ENCODE measurements at regions not wholly inside any gene's neighbourhood (a gene's known extent, or its start where the extent isn't known, plus 50 kb on each side); places are given as distances from the start of the nearest gene placed in this dataset.
"Not testable (repeated sequence)": the region's sequence is repeated elsewhere in the genome, so short reads cannot be mapped to it uniquely, and the experiment has no call there.

DNA sequence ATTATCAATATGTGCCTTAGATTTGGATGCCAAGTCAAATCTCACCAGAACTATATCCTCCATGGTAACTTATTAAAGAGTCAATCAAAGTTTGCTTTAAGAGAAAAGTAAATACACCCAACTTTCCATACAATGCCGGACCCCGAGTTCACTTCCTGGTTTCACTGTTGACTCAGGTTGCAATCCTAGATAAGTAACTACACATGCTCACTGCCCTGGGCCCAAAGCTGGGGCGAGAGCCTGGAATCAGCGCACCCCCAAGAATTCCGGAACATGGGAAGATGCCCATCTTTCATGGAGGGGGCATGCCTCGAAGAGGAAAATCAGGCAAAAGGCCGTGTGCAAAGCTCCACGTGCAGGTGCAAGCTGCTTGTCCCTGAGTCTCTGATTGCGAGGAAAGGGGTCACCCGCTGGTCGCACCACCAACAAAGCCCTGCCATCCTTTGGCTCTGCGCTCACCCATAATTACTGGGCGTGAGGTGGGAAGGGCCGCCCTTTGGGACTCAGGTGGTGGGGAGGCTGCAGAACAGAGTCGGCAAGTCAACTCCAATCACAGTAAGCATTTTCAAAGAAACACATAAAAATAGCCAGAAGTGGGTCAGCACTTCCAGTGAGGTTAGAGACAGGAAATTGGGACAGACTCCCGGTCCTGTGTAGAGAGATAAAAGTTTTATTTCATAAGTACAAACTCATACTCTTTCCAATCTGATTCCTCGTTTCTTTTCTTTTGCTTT is 167.7 kb downstream of the TOMM20 start:
- peak; percentile 72 for DNase-seq (ENCODE audit: low read depth)

DNA sequence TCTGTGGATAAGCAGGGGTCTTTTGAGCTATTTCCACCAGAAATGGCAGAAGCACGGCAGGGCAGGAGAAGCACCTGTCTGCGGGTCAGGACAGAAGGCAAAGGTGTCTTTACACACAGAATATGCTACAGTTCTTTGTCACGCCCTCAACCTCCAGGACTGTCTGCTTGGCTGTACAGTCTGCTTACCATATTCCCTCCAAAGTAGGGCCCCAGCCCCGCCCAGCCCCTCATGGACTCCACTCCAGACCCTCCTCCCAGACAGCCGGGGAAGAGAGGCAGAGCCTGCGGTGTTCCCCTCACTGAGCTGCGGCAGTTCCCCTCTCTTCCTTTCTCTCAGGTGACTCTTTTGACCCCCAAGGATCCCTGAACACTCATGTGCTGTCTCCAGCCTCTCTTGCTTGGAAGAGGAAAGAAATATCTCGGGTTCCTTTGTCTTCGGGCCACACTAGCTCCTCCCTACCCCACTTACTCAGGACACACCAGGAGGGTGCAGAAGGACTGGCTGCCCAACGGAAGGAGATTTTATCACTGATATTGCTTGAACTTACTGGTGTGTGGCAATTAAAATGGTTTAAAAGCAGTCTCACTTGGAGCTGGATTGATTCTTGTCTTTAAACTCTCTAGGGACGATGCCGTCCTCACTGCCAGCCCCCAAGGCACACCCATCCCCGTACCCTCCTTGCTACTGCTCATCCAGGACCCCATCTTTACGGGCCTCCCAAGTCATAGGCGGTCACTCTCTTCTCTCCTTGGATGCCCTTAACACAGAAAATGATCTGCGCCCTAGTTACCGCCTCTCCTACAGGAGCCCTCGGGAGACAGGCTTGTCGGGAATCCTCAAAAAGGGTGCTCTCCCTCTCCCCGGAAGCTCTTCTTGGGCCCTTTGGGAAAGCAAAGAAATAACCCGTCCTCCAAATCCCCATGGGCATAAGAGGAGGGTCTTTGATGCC is 169.7 kb downstream of the TOMM20 start:
- DNase-seq (ENCODE audit: low read depth), result no peak

DNA sequence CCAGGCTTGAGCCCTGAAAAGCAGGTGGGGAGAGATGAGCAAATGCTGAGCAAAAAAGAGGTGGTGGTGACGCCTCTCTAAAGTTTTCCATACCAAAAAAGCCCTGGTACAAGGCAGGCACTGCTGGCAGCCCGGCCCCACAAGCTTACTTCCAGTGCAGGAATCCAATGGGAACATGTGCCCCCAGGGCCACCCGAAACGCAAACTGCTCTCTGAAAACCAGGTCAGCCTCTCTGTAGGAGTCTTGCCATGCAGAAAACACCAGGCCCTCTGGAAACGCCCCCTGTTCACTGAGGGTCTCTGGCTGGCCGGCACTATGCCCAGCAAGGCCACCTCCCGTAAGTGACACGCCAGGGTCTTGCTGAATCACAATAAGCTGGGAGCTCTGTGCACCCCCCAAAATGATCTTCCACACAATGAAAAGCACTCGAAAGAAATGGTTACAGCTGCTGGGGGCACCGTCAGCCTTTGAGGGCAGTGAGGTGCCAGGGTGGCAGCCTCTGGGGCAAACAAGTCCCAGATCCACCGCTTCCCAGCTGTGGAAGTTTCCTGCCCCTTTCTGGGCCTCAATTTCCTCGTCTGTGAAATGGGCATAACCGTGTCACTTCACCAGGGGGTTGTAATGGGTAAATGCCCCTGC is 170.5 kb downstream of the TOMM20 start:
- DNase-seq (ENCODE audit: low read depth), result no peak

DNA sequence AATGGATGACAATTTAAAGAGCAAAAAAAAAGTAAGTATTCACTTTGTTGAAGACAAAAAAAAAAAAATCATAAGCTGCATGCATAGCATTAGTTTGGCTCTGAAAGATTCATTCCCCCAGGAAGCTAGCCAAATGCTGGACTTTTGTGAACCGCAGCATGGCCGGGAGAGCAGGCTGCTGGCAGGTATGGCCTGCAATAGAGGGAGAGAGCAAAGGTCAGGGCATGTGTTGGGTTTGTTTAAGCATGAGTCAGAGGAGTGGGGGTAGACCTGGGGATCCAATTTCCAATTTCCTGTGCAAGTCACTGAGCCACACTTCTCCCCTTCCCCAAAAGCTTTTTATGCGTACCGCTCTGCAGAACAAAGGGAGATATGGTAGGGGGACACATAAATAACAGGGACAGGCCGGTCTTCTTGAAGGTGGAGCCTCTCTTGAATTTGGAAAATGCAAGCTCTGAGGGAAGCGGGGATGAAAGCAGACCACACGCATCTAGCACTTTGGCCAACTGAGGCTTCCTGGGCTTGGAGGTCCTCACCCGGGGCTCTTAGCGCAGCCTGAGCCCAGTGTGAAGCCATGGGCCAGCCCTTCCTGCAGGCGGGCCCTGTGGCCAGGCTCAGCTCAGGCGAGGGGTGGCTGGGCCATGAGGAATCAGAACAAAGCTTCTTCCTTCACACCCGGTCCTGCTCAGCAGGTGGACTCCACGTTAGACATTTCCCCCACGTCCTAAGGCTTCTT is 171.1 kb downstream of the TOMM20 start:
- DNase-seq (ENCODE audit: low read depth), result peak; percentile 97

DNA sequence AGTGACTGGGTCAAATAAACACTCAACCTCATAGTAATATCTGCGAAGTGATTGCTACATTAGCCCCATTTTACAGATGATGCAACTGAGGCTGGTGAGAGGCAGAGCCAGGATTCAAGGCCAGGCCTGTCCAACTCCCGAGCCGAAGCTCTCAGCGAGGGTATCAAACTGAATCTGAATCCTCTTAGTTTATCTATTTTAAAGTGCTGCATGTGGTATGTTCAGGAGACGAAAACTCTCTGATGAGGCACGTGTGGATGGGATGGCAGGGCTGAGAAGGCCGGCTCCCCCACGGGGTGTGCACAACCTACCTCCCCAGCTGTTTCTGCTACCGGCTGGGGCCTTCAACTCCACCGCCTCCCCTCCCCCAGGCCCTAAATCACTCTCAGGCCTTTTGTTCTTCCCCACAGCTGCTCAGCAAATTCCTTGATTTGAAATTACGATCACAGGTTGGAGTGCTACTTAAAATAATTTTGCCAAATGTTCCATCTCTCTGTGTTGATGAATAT is 171.8 kb downstream of the TOMM20 start:
- no peak for DNase-seq (ENCODE audit: low read depth)

DNA sequence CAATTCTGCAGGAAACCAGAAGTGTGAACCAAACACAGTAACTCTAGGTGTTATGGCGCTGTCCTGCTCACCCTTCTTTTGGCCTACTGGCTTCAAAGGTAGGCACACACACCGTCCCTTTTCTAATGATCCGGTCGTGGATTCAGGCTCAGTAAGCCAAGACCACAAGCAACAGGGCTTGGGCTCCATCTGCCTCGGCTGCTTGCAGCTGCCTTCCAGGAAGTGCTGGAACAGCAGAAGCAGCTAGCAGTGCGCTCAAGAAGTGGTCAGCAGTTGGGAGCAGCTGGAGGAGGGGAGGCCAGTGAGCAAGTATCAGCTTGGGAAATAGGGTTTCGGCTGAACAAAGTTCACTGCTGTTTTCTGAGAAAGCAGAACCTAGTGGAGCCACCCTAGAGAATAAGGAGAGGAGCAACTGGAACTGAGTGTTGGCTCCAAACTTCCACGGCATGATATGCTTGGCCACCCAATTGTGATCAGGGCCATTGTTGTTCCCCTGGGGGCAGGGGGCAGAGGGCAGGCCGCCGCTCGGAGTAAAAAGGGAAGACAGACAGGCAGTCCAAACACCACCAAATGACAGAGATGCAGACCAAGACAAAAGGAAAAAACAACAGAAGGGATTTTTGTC is 173.4 kb downstream of the TOMM20 start:
- peak; percentile 89 for DNase-seq (ENCODE audit: low read depth)

DNA sequence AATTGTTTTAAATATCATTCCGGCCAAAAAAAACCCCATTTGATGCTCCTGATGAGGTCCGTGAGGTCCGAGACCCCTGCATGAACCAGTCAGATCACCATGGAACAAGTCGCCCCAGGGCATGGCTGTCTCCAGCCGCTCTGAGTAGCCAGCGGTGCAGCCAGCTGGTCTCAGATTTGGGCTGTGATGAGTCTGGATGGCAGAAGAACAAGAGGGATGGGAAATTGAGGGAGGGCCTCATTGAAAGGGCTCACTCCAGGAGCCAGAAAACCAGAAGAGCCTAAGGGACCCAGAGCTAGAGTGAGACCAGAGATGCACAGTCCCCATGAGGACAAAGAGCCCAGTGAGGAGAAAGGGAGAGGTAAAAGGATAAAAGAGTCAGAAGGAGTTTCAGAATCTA is 174.0 kb downstream of the TOMM20 start:
- DNase-seq (ENCODE audit: low read depth), result no peak

DNA sequence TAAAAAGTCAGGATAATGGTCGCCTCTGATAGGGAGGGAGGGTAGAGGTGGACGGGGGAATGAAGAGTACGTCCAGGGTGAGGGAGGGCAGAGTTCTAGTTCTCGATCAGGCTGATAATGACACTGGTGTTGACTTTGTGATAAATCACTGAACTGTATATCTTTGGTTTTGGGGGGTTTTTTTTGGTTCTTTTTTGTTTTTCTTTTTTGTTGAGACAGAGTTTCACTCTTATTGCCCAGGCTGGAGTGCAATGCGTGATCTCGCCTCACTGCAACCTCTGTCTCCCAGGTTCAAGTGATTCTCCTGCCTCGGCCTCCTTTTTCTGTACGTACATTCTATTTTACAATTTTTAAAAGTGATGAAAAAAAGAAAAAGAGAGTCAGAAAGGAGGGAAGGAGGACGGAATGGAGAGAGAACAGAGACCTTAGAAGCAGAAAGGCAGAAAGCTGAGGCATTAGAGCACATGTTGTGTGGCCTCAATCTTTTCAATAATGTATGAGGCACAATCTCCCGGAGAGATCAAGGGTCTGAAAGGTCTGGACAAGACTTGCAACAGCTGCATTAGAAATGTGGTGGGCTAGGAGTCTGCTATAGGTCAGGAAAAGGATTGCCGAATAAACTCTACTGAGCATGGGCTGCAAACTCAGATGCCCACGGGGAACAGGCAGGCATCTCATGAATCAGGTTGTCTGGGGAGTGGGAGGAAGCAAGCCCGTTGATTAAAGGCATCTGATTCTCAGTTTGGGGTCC is 174.8 kb downstream of the TOMM20 start:
- no peak for DNase-seq (ENCODE audit: low read depth)

DNA sequence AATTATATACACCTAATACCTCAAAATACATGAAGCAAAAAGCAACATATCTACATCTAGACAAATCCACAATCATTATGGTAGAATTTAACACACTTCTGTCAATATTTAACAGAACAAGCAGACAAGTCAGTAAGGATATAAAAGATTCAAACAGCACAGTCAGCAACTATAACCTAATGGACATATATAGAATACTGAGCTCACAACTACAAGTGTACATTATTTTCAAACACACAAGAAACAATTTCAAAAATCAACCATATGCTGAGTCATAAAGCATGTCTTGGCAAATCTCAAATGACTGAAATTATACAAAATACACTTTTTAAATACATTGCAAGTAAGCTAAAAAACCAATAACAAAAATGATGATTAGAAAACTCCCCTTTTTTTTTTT is 178.0 kb downstream of the TOMM20 start:
- DNase-seq (ENCODE audit: low read depth), result no peak

DNA sequence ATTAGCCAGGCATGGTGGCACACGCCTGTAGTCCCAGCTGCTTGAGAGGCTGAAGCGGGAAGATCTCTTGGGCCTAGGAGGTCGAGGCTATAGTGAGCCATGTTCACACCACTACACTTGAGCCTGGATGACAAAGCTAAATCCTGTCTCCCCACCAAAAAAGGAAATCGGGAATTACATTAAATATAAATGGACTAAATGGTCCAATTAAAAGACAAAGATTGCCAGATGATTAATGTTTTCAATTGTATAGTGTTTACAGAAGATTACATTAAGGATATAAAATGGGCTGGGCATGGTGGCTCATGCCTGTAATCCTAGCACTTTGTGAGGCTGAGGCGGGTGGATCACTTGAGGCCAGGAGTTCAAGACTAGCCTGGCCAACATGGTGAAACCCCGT is 179.1 kb downstream of the TOMM20 start:
- not testable (repeated sequence) for DNase-seq (ENCODE audit: low read depth)

DNA sequence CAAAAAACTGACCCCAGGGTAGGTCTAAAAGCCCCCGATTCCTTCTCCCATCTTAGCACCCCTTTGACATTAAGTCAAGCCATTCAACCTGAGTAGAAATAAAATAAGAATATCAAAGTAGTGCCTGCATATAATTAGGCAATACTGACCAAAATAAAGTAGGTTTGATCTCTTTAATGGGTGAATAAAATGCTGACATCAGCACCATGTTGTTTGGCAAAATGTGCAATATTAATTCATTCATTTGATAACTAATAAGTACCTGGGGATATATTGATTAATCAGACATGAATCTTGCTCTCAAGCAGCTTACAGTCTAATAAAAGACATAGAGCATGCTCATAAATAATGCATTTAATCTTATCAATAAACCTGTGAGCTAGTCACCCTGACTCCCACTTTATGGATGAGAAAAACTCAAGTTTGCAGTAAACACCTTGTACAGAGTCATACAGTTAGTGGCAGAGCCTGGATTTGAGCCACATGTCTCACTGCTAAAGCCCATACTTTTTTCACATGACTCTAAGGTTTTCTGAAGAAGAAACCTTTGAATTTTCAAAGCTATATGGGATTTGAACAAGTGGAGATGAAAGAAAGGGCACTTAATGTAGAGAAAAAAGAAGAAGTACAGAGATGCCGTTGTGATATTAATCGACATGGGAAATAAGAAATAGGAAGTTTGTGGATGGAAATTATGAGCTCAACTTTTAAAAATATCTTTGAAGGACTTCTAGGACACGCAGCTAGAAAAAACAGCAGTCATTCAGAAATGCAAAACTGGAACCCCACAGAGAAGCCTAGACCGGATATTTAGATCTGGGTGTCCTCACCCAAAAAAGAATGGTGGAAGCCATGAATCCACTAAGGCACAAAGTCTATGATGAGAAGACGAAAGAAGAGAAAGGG is 183.9 kb downstream of the TOMM20 start:
- no peak for DNase-seq (ENCODE audit: low read depth)

DNA sequence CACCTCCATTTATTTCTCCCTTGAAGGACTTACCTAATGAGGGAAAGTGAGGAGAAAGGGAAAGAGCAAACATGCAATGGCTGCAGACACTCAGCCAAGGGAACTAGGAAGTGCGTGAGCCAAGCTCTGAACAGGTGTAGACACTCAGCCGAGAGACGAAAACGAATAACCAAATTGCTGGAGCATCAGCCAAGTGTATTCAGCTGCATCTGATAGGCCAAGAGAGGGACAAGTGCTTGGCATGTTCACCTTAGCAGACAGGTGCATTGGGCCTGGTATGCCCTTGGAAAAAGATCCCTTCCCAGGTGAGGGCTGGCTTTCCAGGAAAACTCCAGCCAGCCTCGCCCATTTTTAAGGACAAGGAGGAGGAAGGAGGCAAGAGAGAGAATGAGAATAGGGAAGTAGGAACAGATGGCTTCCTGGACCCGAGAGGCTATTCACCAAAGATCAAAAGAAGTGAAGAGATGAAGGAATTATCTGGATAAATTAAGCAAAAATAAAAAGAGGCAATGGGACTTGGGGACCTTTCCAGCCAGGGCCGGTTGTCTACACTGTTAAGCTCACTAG is 184.7 kb downstream of the TOMM20 start:
- no peak for DNase-seq (ENCODE audit: low read depth)

DNA sequence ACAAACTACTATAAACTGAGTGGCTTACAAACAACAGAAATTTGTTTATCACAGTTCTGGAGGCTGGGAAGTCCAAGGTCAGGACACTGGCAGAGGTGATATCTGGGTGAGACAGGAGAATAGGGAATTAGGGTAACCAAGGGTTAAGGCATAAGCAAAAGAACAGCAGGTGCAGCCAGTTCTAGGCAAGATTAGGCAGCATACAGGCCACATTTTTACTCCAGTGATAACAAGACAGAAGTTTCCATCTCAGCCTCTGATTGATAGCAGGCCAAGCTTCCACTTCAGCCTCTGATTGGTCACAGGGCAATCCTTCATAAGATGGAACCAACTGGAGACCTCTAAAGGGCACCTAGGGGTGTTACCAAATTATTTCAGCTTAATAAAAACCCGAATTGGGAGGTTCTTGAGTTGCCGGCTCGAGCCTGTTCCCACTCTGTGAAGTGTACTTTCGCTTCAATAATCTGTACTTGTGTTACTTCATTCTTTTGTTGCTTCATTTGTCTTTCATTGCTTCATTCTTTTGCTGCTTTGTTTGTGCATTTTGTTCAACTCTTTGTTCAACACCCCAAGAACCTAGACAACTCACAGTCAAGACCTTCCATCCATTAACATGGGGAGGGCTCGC is 185.6 kb downstream of the TOMM20 start:
- DNase-seq (ENCODE audit: low read depth), result no peak

DNA sequence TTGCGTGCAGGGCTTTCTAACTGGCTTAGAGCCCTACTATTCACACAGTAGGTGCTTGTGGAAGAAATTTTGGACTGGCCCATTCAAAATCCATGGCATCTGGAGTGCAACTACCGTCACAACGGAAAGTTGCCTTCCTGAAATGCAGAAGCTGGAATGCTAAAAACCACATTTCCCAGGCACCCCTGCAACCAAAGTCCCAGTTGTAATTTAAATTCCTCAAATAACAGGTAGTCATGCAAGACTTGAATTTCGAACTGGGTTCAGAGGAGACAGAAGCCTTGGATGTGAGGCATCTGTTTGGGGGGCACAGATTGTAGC is 186.7 kb downstream of the TOMM20 start:
- no peak for DNase-seq (ENCODE audit: low read depth)

DNA sequence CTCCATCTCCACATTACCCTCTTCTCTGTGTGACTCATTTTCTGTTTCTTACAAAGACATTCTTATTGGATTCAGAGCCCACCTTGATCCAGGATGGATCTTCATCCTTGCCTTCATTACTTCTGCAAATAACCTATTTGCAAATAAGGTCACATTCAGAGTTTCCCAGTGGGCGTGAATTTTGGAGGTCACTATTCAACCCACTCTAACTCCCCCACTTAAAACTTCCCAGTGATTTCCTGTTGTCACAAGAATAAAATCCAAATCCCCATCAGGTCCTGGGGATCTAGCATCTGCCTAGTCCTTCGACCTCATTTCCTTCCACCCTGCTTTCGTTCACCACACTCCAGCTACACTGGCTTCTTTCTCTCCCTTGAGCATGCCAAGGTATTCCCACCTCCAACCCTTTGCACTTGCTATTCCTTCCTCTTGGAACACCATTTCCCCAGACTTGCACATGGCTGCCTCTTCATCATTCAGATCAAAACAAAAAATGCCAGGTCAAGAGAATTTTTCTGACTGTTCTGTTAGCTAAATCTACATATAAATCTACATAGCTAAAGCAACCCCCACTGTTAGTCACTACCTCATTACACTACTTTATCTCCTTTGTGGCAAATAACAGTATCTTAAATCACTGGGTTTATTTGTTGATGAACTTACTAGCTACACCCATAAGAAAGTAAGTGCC is 187.2 kb downstream of the TOMM20 start:
- no peak for DNase-seq (ENCODE audit: low read depth)

DNA sequence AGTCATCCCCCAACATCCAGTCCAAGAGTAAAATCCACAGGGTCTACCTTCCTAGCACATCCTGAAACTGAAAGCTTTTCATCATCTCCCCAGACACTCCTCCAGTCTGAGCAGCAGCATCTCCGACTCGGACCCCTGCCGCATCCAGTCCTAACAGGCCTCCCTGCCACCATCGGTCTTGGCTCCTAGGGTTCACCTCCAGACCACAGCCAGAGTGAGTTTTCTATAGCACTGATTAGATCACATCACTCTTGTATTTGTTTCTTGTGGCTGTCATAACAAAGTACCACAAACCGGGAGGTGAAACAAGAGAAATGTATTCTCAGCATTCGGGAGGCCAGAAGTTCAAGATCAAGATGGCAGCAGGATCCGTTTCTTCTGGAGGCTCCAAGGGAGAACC is 187.8 kb downstream of the TOMM20 start:
- no peak for DNase-seq (ENCODE audit: low read depth)

DNA sequence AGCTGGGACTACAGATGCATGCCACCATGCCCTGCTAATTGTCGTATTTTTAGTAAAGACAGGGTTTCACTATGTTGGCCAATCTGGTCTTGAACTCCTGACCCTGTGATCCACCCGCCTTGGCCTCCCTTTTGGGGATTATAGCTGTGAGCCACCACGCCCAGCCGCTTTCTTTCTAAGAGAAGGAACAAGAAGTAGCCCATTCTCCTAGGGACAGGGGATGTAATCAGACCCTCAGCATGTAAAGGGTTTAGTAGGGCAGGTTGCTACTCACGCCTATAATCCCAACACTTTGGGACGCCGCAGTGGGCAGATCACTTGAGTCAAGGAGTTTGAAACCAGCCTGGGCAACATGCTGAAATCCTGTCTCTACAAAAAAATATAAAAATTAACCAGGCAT is 189.7 kb downstream of the TOMM20 start:
- no peak for DNase-seq (ENCODE audit: low read depth)

DNA sequence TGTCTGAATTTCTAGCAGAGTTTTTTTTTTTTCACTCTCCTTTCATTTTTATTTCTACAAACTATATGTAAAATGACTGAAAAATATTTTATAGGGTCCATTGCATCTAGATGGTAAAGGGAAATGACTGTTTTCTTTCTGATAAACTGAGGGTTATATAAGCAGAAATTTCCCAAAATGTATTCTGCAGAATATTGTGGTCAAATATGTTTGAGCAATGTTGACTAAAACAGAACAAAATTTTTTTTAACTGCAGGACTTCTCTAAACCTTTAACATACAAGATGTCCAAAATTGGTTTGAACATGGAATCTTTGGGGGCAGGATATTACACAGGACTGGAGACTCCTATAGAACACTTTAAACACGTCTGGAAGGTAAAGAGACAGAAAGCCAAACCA is 190.5 kb downstream of the TOMM20 start:
- DNase-seq (ENCODE audit: low read depth), result no peak
